MM.1S (cell line): ENCODE measurements at regions not wholly inside any gene's neighbourhood (a gene's known extent, or its start where the extent isn't known, plus 50 kb on each side); places are given as distances from the start of the nearest gene placed in this dataset.

Source experiments
- CTCF ChIP-seq: fragments of 300-600 bp; sonication (generic); IDR thresholded peaks from 2 replicates; pipeline ENCODE4 v1.5.1; 2016; ENCODE audit warnings: antibody characterized with exemption, low read length, mixed read lengths
- EZH2 ChIP-seq: fragments of 300-600 bp; sonication (generic); optimal IDR thresholded peaks from 2 replicates; pipeline ENCODE3; 2017; ENCODE audit warnings: low read depth, mild to moderate bottlenecking, antibody characterized with exemption, low read length, mixed read lengths
- EZH2phosphoT487 ChIP-seq: fragments of 300-600 bp; sonication (generic); IDR thresholded peaks from 2 replicates; pipeline ENCODE4 v1.6.1; 2018; ENCODE audit warnings: antibody characterized with exemption, low read length

DNA sequence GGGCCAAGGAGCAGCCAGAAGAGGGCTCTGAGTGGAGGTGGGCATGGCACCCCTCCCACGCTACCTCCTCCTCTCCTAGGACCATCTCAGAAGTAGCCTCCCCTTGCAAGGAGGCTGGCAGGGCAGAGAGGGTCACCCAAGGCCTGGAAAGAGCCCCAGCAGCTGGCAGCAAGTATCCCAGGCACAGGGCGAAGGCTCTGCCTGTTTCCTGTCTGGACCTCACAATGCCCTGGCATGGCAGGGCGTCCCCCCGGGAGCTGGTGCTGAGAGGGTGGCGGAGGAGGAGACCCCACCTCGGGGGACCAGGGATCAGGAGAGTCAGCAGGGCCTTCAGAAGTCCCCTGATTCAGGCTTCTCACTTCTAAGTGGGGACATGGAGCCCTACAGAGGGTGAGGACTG is 66.2 kb upstream of the TAF1B start:
- TF ChIP-seq CTCF, result no peak
- no peak for TF ChIP-seq EZH2
- TF ChIP-seq EZH2phosphoT487, result no peak
